HEK293 (cell line): ENCODE measurements at regions not wholly inside any gene's neighbourhood (a gene's known extent, or its start where the extent isn't known, plus 50 kb on each side); places are given as distances from the start of the nearest gene placed in this dataset.

ENCODE experiments used
- CTCF ChIA-PET: fragments of 350-600 bp; formaldehyde crosslinking; extraction: SDS; loops from one replicate; lab custom pipeline; 2021; ENCODE audit warnings: antibody characterized with exemption; lab: Yijun Ruan, JAX
- POLR2A ChIA-PET: fragments of 300-600 bp; formaldehyde crosslinking; extraction: SDS; loops from one replicate; lab custom pipeline; 2020; ENCODE audit warnings: antibody characterized with exemption, inconsistent platforms; lab: Yijun Ruan, JAX
- H3K27ac ChIP-seq: fragments of 200-500 bp; sonication (Bioruptor generic); 2 replicates; pipeline ENCODE4 v1.5.1; 2014; ENCODE audit warnings: low read depth, low read length, control low read depth, inconsistent platforms; ENCODE audit errors: extremely low read depth
- H3K36me3 ChIP-seq, 2 experiments: fragments of 200-500 bp in 1 of 2; sonication (Bioruptor generic) in 1 of 2; 1 replicate in 1 of 2; 2 replicates in 1 of 2; pipeline ENCODE4 v1.5.1; 2014 to 2017; ENCODE audit warnings: inconsistent platforms in 2 of 2, low read length in 2 of 2; ENCODE audit not compliant: control insufficient read depth in 2 of 2, insufficient read depth in 1 of 2
- H3K4me1 ChIP-seq: fragments of 200-500 bp; sonication (Bioruptor generic); 2 replicates; pipeline ENCODE4 v1.5.1; 2014; ENCODE audit warnings: mild to moderate bottlenecking, low read length, inconsistent platforms; ENCODE audit not compliant: control insufficient read depth, insufficient read depth
- H3K4me3 ChIP-seq: 2 replicates; pipeline ENCODE4 v1.5.1; 2011; ENCODE audit warnings: low read depth, mild to moderate bottlenecking, control low read depth, low read length, moderate library complexity
- H3K9me3 ChIP-seq: fragments of 200-500 bp; sonication (Bioruptor generic); 2 replicates; pipeline ENCODE4 v1.5.1; 2014; ENCODE audit warnings: low read depth, low read length, inconsistent platforms; ENCODE audit not compliant: control insufficient read depth, insufficient read depth
- HIC1 ChIP-seq: fragments of 450-650 bp; formaldehyde crosslinking; IDR thresholded peaks from 2 replicates; pipeline ENCODE4 v1.5.1; 2016; ENCODE audit warnings: missing biosample characterization, missing genetic modification characterization
- KLF1 ChIP-seq: fragments of 450-650 bp; formaldehyde crosslinking; IDR thresholded peaks from 2 replicates; pipeline ENCODE4 v1.5.1; 2016; ENCODE audit warnings: missing biosample characterization, missing genetic modification characterization
- YY2 ChIP-seq: fragments of 450-650 bp; formaldehyde crosslinking; IDR thresholded peaks from 2 replicates; pipeline ENCODE4 v1.5.1; 2016; ENCODE audit warnings: missing biosample characterization, missing genetic modification characterization
- ZBTB44 ChIP-seq: fragments of 450-650 bp; IDR thresholded peaks from 2 replicates; pipeline ENCODE4 v1.5.1; 2018; ENCODE audit warnings: missing biosample characterization, mild to moderate bottlenecking, missing genetic modification characterization
- ZBTB6 ChIP-seq: fragments of 450-650 bp; formaldehyde crosslinking; IDR thresholded peaks from 2 replicates; pipeline ENCODE4 v1.5.1; 2017; ENCODE audit warnings: missing biosample characterization, missing genetic modification characterization
- ZFP69B ChIP-seq: fragments of 450-650 bp; formaldehyde crosslinking; IDR thresholded peaks from 2 replicates; pipeline ENCODE4 v1.5.1; 2016; ENCODE audit warnings: missing biosample characterization, missing genetic modification characterization
- ZNF146 ChIP-seq: fragments of 450-650 bp; formaldehyde crosslinking; IDR thresholded peaks from 2 replicates; pipeline ENCODE4 v1.5.1; 2016; ENCODE audit warnings: missing biosample characterization, missing genetic modification characterization
- ZNF157 ChIP-seq: fragments of 450-650 bp; formaldehyde crosslinking; IDR thresholded peaks from 2 replicates; pipeline ENCODE4 v1.5.1; 2016; ENCODE audit warnings: missing biosample characterization, missing genetic modification characterization
- ZNF169 ChIP-seq: fragments of 450-650 bp; formaldehyde crosslinking; IDR thresholded peaks from 2 replicates; pipeline ENCODE4 v1.5.1; 2016; ENCODE audit warnings: missing biosample characterization, missing genetic modification characterization
- ZNF184 ChIP-seq: fragments of 450-650 bp; IDR thresholded peaks from 2 replicates; pipeline ENCODE4 v1.5.1; 2018; ENCODE audit warnings: missing biosample characterization, mild to moderate bottlenecking, missing genetic modification characterization
- ZNF211 ChIP-seq: fragments of 450-650 bp; formaldehyde crosslinking; IDR thresholded peaks from 2 replicates; pipeline ENCODE4 v1.5.1; 2016; ENCODE audit warnings: low read depth, missing biosample characterization, missing genetic modification characterization
- ZNF24 ChIP-seq: fragments of 450-650 bp; formaldehyde crosslinking; IDR thresholded peaks from 2 replicates; pipeline ENCODE4 v1.5.1; 2016; ENCODE audit warnings: missing biosample characterization, missing genetic modification characterization
- ZNF274 ChIP-seq, 2 experiments: fragments of 200-500 bp in 1 of 2; fragments of 450-650 bp in 1 of 2; sonication (Bioruptor generic) in 1 of 2; formaldehyde crosslinking in 1 of 2; IDR thresholded peaks; 2 replicates each; pipeline versions ENCODE4 v1.5.1 to v1.6.1; 2014 to 2016; ENCODE audit warnings: borderline replicate concordance in 1 of 2, inconsistent platforms in 1 of 2, low read length in 1 of 2, missing biosample characterization in 1 of 2, missing genetic modification characterization in 1 of 2
- ZNF596 ChIP-seq: fragments of 450-650 bp; IDR thresholded peaks from 2 replicates; pipeline ENCODE4 v1.5.0; 2018; ENCODE audit warnings: missing biosample characterization, mild to moderate bottlenecking, missing genetic modification characterization, moderate library complexity
- ZNF621 ChIP-seq: fragments of 450-650 bp; formaldehyde crosslinking; IDR thresholded peaks from 2 replicates; pipeline ENCODE4 v1.5.1; 2017; ENCODE audit warnings: missing biosample characterization, missing genetic modification characterization
- ZNF624 ChIP-seq: fragments of 450-650 bp; formaldehyde crosslinking; IDR thresholded peaks from 2 replicates; pipeline ENCODE4 v1.5.1; 2017; ENCODE audit warnings: missing biosample characterization, missing genetic modification characterization
- ZNF645 ChIP-seq: fragments of 450-650 bp; formaldehyde crosslinking; IDR thresholded peaks from 2 replicates; pipeline ENCODE4; 2016; ENCODE audit warnings: missing biosample characterization, missing genetic modification characterization
- ZNF701 ChIP-seq: fragments of 450-650 bp; formaldehyde crosslinking; IDR thresholded peaks from 2 replicates; pipeline ENCODE4 v1.5.1; 2016; ENCODE audit warnings: missing biosample characterization, missing genetic modification characterization
- ZNF707 ChIP-seq: fragments of 450-650 bp; formaldehyde crosslinking; IDR thresholded peaks from 2 replicates; pipeline ENCODE4 v1.5.1; 2016; ENCODE audit warnings: missing biosample characterization, missing genetic modification characterization
- ZNF777 ChIP-seq: fragments of 450-650 bp; formaldehyde crosslinking; IDR thresholded peaks from 2 replicates; pipeline ENCODE4 v1.5.1; 2017; ENCODE audit warnings: missing biosample characterization, missing genetic modification characterization, borderline replicate concordance
- ZXDB ChIP-seq: fragments of 450-650 bp; formaldehyde crosslinking; IDR thresholded peaks from 2 replicates; pipeline ENCODE4 v1.5.1; 2016; ENCODE audit warnings: missing biosample characterization, missing genetic modification characterization
- TF ChIP-seq, protein P1 (sequence below): fragments of 450-650 bp; formaldehyde crosslinking; IDR thresholded peaks from 2 replicates; pipeline ENCODE4 v1.5.1; 2016; ENCODE audit warnings: missing biosample characterization, missing genetic modification characterization
- TF ChIP-seq, protein P2 (sequence below): fragments of 450-650 bp; formaldehyde crosslinking; IDR thresholded peaks from 2 replicates; pipeline ENCODE4 v1.5.1; 2017; ENCODE audit warnings: missing biosample characterization, missing genetic modification characterization

GRCh38 chr15:39177561-39177960 is 403.3 kb upstream of the THBS1 start (continued):
- TF ChIP-seq ZBTB6 (tag by site-specific recombination) (no peak), ZXDB (tag by site-specific recombination) (no peak), ZBTB44 (no peak), ZNF624 (tag by site-specific recombination) (no peak), HIC1 (no peak), ZNF24 (tag by site-specific recombination) (no peak)
- TF ChIP-seq, protein P1, sequence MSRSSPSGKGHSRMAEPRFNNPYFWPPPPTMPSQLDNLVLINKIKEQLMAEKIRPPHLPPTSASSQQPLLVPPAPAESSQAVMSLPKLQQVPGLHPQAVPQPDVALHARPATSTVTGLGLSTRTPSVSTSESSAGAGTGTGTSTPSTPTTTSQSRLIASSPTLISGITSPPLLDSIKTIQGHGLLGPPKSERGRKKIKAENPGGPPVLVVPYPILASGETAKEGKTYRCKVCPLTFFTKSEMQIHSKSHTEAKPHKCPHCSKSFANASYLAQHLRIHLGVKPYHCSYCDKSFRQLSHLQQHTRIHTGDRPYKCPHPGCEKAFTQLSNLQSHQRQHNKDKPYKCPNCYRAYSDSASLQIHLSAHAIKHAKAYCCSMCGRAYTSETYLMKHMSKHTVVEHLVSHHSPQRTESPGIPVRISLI (tag by site-specific recombination): no peak

- Histone ChIP-seq H3K4me1 (no peaks in the 10 kb centered on the region), H3K27ac (no peak overlapping the region), H3K36me3 (no peaks in the 10 kb centered on the region), H3K4me3 (no peak overlapping the region)
- POLR2A ChIA-PET: no interaction called here
- no peak for TF ChIP-seq ZNF211 (tag by site-specific recombination)
- TF ChIP-seq ZFP69B (tag by site-specific recombination): no peak
- TF ChIP-seq ZNF274 (IDR thresholded peaks at IDR 0.05; ENCODE audit: low read length): no peak
- no peak for TF ChIP-seq ZNF274 (tag by site-specific recombination; IDR thresholded peaks at IDR 0.05; ENCODE audit: borderline replicate concordance)
- TF ChIP-seq ZNF645 (tag by site-specific recombination): no peak
- TF ChIP-seq ZNF157 (tag by site-specific recombination): no peak
- no peak for TF ChIP-seq ZNF624 (tag by site-specific recombination)
- no peak for TF ChIP-seq ZNF146 (tag by site-specific recombination)
- TF ChIP-seq ZNF777: no peak
- no peak for TF ChIP-seq ZNF707
- TF ChIP-seq ZNF24 (tag by site-specific recombination): no peak
- TF ChIP-seq KLF1 (tag by site-specific recombination): no peak
- TF ChIP-seq, all 188 proteins: peak for 0
- CTCF ChIA-PET: interaction anchor here (0.7 kb wide), 1 partner anchor 80 kb away, joined by 3 read pairs; no protein-coding TSS in a partner anchor
- no peaks in the 10 kb centered on the region for H3K9me3 ChIP-seq
These were observed 400.8 kb upstream of the THBS1 start for GRCh38 chr15:39180030-39180429.

GRCh38 chr15:39180483-39180933 is 400.4 kb upstream of the THBS1 start:
- no peaks in the 10 kb centered on the region for H3K9me3 ChIP-seq
- H3K4me3 ChIP-seq: no peak overlapping the region
- H3K36me3 ChIP-seq: no peaks in the 10 kb centered on the region
- ChIA-PET CTCF (interaction anchor here (0.7 kb wide), 1 partner anchor 79 kb away, joined by 3 read pairs; no protein-coding TSS in a partner anchor), POLR2A (no interaction called here)
- H3K4me1 ChIP-seq: no peaks in the 10 kb centered on the region
- no peak overlapping the region for H3K27ac ChIP-seq
- no peak for TF ChIP-seq ZNF645 (tag by site-specific recombination)
- TF ChIP-seq ZNF701: no peak
- TF ChIP-seq YY2: no peak
- TF ChIP-seq ZNF169: no peak
- TF ChIP-seq, protein P2, sequence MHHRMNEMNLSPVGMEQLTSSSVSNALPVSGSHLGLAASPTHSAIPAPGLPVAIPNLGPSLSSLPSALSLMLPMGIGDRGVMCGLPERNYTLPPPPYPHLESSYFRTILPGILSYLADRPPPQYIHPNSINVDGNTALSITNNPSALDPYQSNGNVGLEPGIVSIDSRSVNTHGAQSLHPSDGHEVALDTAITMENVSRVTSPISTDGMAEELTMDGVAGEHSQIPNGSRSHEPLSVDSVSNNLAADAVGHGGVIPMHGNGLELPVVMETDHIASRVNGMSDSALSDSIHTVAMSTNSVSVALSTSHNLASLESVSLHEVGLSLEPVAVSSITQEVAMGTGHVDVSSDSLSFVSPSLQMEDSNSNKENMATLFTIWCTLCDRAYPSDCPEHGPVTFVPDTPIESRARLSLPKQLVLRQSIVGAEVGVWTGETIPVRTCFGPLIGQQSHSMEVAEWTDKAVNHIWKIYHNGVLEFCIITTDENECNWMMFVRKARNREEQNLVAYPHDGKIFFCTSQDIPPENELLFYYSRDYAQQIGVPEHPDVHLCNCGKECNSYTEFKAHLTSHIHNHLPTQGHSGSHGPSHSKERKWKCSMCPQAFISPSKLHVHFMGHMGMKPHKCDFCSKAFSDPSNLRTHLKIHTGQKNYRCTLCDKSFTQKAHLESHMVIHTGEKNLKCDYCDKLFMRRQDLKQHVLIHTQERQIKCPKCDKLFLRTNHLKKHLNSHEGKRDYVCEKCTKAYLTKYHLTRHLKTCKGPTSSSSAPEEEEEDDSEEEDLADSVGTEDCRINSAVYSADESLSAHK (tag by site-specific recombination): no peak
- no peak for TF ChIP-seq ZNF184 (tag by site-specific recombination)
- no peak for TF ChIP-seq ZNF596 (tag by site-specific recombination)
- no peak for TF ChIP-seq ZNF621
